Right lobe of liver (tissue), 6 donors: ENCODE measurements at regions not wholly inside any gene's neighbourhood (a gene's known extent, or its start where the extent isn't known, plus 50 kb on each side); places are given as distances from the start of the nearest gene placed in this dataset.

Experiments used
- ATAC-seq, 4 donors: fragments of 200-7000 bp; cut with Tn5 transposase; one replicate each; pipeline ENCODE4 v1.9.1; 2020; ENCODE audit warnings: mild to moderate bottlenecking in 4 of 4, moderate library complexity in 4 of 4
- DNase-seq, 3 donors: peaks; one replicate each; pipeline ENCODE4 v3.0.0-alpha.2; 2020
- H3K27ac ChIP-seq, 3 donors: fragments of 200-600 bp; one replicate each; pipeline ENCODE4 v1.8.0; 2022
- H3K27me3 ChIP-seq, 2 donors: fragments of 200-600 bp; one replicate each; pipeline ENCODE4 v1.8.0; 2022
- H3K36me3 ChIP-seq, 4 donors: fragments of 200-600 bp; sonication (generic) in 1 of 4; one replicate each; pipeline versions ENCODE4 v1.5.1 to v1.8.0; 2017 to 2022; ENCODE audit warnings: control low read depth in 1 of 4
- H3K4me1 ChIP-seq, 4 donors: fragments of 200-600 bp; sonication (generic) in 1 of 4; one replicate each; pipeline versions ENCODE4 v1.5.1 to v1.8.0; 2017 to 2022; ENCODE audit warnings: control low read depth in 1 of 4
- H3K4me3 ChIP-seq, 3 donors: fragments of 200-600 bp; one replicate each; pipeline ENCODE4 v1.8.0; 2022
- H3K9me3 ChIP-seq, 4 donors: fragments of 200-600 bp; sonication (generic) in 1 of 4; one replicate each; pipeline versions ENCODE4 v1.5.1 to v1.8.0; 2017 to 2022; ENCODE audit warnings: control low read depth in 1 of 4
- CTCF ChIP-seq, 4 donors: fragments of 200-600 bp in 3 of 4; fragments of 450-650 bp in 1 of 4; IDR thresholded peaks; one replicate each; pipeline versions ENCODE4 v1.5.1 to v1.8.0; 2016 to 2022; ENCODE audit warnings: antibody characterized with exemption in 4 of 4, mild to moderate bottlenecking in 2 of 4
- POLR2A ChIP-seq: fragments of 450-650 bp; IDR thresholded peaks from one replicate; pipeline ENCODE4 v1.6.1; 2017; ENCODE audit warnings: antibody characterized with exemption, mild to moderate bottlenecking
- WGBS: methylation state at CpG from one replicate; pipeline ENCODE4 v1.1.6; 2018; ENCODE audit warnings: low coverage, low lambda C conversion rate; ENCODE audit not compliant: insufficient coverage; ENCODE audit errors: missing lambda C conversion rate; 5-methylcytosine and 5-hydroxymethylcytosine counted together
- intact Hi-C, 2 donors: fragments of 100-400 bp; cut with DNase I; formaldehyde crosslinking; loops; one replicate each; pipeline versions ENCODE4 v1.11.2 to v1.14.1; 2022
- donor health status: DM: no; HTN: yes; CAD: no.
- donor health status: DM: no; HTN: no; CAD: no.
- donor health status: DM: no; HTN: no; CAD: no.
- donor health status: DM: no; HTN: yes; CAD: no.
- donor health status: DM: no; HTN: yes; CAD: no.

DNA sequence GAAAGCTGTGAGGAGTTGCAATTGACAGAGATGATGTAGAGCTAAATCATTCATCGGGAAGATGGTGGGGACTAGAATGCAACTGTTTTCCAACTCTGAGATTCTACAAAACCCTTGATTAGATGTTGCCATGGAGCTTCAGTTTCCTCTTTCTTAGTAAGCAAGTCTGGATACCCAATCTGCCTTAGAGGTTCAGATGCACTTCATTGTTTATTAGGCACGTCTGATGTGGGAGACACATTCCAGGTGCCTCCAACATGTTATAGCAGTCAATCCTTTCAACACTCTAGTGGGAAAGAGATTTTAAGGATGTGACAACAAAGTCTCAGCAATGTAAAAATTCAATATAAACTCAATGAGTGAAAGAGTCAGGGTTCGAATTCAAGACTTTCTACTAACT, 291.3 kb upstream of the PHYHIPL start:
- H3K36me3 ChIP-seq, result no peaks in the 10 kb centered on the region
- DNase-seq, result no peak
- TF ChIP-seq CTCF (IDR thresholded peaks at IDR 0.05) (no peak), POLR2A (no peak)
- 49% methylated on average over 2 of the region's 3 CpGs for WGBS
- intact Hi-C loops, result no loop called here
- H3K9me3 ChIP-seq, result peaks cover 0 to 2% (median 0%) of the 10 kb centered on the region in 4 donors
- no peaks in the 10 kb centered on the region for H3K4me1 ChIP-seq
- no peaks in the 10 kb centered on the region for H3K27me3 ChIP-seq
- no peak overlapping the region for H3K4me3 ChIP-seq
- H3K27ac ChIP-seq, result no peak overlapping the region
- no peak for ATAC-seq

DNA sequence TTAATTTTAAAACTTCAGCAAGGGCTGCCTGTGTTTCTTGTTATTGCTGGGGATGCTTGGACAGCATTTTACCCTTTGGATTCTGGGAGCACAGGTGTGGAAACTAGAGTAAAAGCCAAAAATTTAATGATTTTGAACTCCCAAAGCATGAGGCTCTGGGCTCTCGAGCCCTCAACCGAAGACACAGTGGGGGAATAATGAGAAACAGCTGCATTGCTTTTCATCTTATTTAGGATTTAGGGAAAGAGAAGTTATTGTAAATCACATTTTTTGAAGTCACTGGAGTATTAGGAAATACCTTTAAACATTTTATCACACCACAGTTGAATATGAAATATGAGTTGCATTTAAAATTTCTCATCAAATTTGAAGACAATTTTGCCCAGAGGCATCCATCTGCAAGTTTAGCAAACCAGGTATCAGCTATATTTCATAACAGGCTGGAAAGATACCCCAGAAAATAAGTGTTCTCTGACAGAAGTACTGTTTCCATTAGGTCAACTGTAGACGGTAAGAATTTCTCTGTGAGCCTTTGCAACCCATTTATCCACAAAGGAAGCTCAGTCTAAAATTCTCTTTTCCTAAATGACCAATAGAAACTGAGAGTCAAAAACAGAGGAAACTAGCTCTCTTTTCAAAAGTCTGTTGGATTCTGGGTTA, 290.6 kb upstream of the PHYHIPL start:
- Histone ChIP-seq H3K36me3 (no peaks in the 10 kb centered on the region), H3K4me1 (no peaks in the 10 kb centered on the region), H3K27me3 (no peaks in the 10 kb centered on the region), H3K27ac (no peak overlapping the region), H3K9me3 (peaks cover 0 to 2% (median 0%) of the 10 kb centered on the region in 4 donors), H3K4me3 (no peak overlapping the region)
- DNase-seq (no peak), ATAC-seq (no peak)
- WGBS, result 78% methylated on average over 3 of the region's 3 CpGs
- intact Hi-C loops, result no loop called here
- no peak for TF ChIP-seq CTCF (IDR thresholded peaks at IDR 0.05)
- no peak for TF ChIP-seq POLR2A

DNA sequence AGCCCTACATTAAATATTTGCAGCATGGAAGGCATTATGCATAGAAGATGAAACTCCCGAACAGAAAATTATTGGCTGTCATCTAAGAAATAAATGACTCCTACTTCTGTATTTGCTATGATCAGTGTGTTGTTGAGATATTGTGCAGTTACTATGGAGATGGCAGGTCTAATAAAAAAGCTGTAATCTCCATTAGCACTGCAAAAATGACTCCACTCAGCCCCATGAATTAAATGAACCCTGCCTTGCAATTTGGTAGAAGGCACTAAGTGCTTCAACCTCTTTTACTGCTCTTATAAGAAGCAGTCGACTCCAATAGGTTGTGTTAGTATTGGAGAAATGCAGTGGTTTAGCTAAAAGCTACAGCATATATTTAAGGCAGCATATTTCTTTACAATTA, 290.0 kb upstream of the PHYHIPL start:
- no peak overlapping the region for H3K27ac ChIP-seq
- H3K9me3 ChIP-seq, result peaks cover 0 to 2% (median 0%) of the 10 kb centered on the region in 4 donors
- no peaks in the 10 kb centered on the region for H3K4me1 ChIP-seq
- WGBS, result 76% methylated on average over 2 of the region's 2 CpGs
- no peaks in the 10 kb centered on the region for H3K27me3 ChIP-seq
- no peaks in the 10 kb centered on the region for H3K36me3 ChIP-seq
- ATAC-seq, result no peak
- TF ChIP-seq POLR2A, result no peak
- no peak for TF ChIP-seq CTCF (IDR thresholded peaks at IDR 0.05)
- intact Hi-C loops, result no loop called here
- no peak for DNase-seq
- no peak overlapping the region for H3K4me3 ChIP-seq

DNA sequence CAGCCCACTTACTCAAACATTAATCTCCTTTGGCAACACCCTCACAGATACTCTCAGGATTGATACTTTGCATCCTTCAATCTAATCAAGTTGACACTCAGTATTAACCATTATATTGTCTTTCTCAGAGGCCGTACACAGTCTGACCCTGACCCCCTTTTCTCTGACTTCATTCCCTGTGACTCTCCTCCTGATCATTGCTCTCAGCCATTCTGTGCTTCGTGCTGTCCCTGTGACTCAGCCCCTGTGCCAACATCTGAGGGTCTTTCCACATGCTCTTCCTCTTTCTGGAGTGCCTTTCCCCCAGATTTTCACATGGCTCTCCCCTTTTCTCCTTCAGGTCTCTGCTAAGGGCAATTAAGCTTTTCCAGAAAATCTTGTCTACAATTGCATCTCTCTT, 289.0 kb upstream of the PHYHIPL start:
- ATAC-seq (no peak), DNase-seq (no peak)
- 83% methylated on average over 2 of the region's 2 CpGs for WGBS
- intact Hi-C loops, result no loop called here
- no peaks in the 10 kb centered on the region for H3K36me3 ChIP-seq
- no peaks in the 10 kb centered on the region for H3K4me1 ChIP-seq
- no peaks in the 10 kb centered on the region for H3K27me3 ChIP-seq
- H3K9me3 ChIP-seq, result peaks cover 0 to under 1% (median 0%) of the 10 kb centered on the region in 4 donors
- no peak overlapping the region for H3K27ac ChIP-seq
- TF ChIP-seq CTCF (IDR thresholded peaks at IDR 0.05) (no peak), POLR2A (no peak)
- no peak overlapping the region for H3K4me3 ChIP-seq

GRCh38 chr10:58888957-58889356, 287.5 kb upstream of the PHYHIPL start:
- Histone ChIP-seq H3K9me3 (no peaks in the 10 kb centered on the region), H3K27me3 (no peaks in the 10 kb centered on the region), H3K36me3 (no peaks in the 10 kb centered on the region), H3K4me1 (no peaks in the 10 kb centered on the region), H3K4me3 (no peak overlapping the region), H3K27ac (no peak overlapping the region)
- intact Hi-C loops, result no loop called here
- ATAC-seq, result no peak
- TF ChIP-seq CTCF (IDR thresholded peaks at IDR 0.05) (no peak), POLR2A (no peak)
- WGBS, result 68% methylated on average over 3 of the region's 3 CpGs
- no peak for DNase-seq
